BJ (cell line): ENCODE measurements at regions not wholly inside any gene's neighbourhood (a gene's known extent, or its start where the extent isn't known, plus 50 kb on each side); places are given as distances from the start of the nearest gene placed in this dataset.
A peak's percentile ranks its signal among the peaks of the same experiment; 100 is the strongest.

ENCODE experiments used
- CTCF ChIA-PET: fragments of 350-600 bp; formaldehyde crosslinking; extraction: SDS; loops from one replicate; lab custom pipeline; 2021; ENCODE audit warnings: antibody characterized with exemption, inconsistent platforms; lab: Yijun Ruan, JAX
- POLR2A ChIA-PET: fragments of 300-600 bp; sonication (Branson Sonifier 250); formaldehyde crosslinking; extraction: SDS; loops from one replicate; lab custom pipeline; 2021; ENCODE audit warnings: antibody characterized with exemption; lab: Charles Lee
- DNase-seq: peaks from one replicate; pipeline ENCODE4 v3.0.0-alpha.2; 2011; ENCODE audit warnings: low read depth
- H3K27me3 ChIP-seq: 2 replicates; pipeline ENCODE4 v1.6.0; 2011; ENCODE audit warnings: low read length; ENCODE audit not compliant: control insufficient read depth, insufficient read depth
- H3K36me3 ChIP-seq: 2 replicates; pipeline ENCODE4 v1.5.1; 2011; ENCODE audit warnings: low read length; ENCODE audit not compliant: control insufficient read depth, insufficient read depth
- H3K4me3 ChIP-seq: 2 replicates; pipeline ENCODE4 v1.5.1; 2011; ENCODE audit warnings: low read depth, mild to moderate bottlenecking, control low read depth, low read length
- CTCF ChIP-seq: IDR thresholded peaks from 2 replicates; pipeline ENCODE4 v1.5.1; 2011; ENCODE audit warnings: low read depth, mild to moderate bottlenecking, control low read depth, inconsistent platforms, low read length, moderate library complexity; ENCODE audit not compliant: insufficient read depth

GRCh38 chr6:40714576-40715564, 127.7 kb upstream of the LRFN2 start:
- Histone ChIP-seq H3K36me3 (no peaks in the 10 kb centered on the region), H3K4me3 (no peak overlapping the region), H3K27me3 (peaks cover 7% of the 10 kb centered on the region)
- no peak for DNase-seq
- ChIA-PET POLR2A (no interaction called here), CTCF (no interaction called here)
- no peak for TF ChIP-seq CTCF

- H3K4me3 ChIP-seq: no peak overlapping the region
- peaks cover 7% of the 10 kb centered on the region for H3K27me3 ChIP-seq
- POLR2A ChIA-PET: no interaction called here
- DNase-seq: no peak
- TF ChIP-seq CTCF: no peak
- H3K36me3 ChIP-seq: no peaks in the 10 kb centered on the region
- CTCF ChIA-PET: interaction anchor here (1.4 kb wide), 1 partner anchor 180 kb away, joined by 3 read pairs; no protein-coding TSS in a partner anchor
These were observed 127.0 kb upstream of the LRFN2 start for GRCh38 chr6:40714143-40714542.

GRCh38 chr6:40713002-40713719, 126.0 kb upstream of the LRFN2 start:
- TF ChIP-seq CTCF: peak; percentile 42
- POLR2A ChIA-PET: no interaction called here
- CTCF ChIA-PET: interaction anchor here (1.2 to 1.4 kb wide), 2 partner anchors 181 to 315 kb away, joined by 3 read pairs; no protein-coding TSS in a partner anchor
- Histone ChIP-seq H3K36me3 (no peaks in the 10 kb centered on the region), H3K4me3 (no peak overlapping the region), H3K27me3 (peaks cover 7% of the 10 kb centered on the region)
- no peak for DNase-seq

DNA sequence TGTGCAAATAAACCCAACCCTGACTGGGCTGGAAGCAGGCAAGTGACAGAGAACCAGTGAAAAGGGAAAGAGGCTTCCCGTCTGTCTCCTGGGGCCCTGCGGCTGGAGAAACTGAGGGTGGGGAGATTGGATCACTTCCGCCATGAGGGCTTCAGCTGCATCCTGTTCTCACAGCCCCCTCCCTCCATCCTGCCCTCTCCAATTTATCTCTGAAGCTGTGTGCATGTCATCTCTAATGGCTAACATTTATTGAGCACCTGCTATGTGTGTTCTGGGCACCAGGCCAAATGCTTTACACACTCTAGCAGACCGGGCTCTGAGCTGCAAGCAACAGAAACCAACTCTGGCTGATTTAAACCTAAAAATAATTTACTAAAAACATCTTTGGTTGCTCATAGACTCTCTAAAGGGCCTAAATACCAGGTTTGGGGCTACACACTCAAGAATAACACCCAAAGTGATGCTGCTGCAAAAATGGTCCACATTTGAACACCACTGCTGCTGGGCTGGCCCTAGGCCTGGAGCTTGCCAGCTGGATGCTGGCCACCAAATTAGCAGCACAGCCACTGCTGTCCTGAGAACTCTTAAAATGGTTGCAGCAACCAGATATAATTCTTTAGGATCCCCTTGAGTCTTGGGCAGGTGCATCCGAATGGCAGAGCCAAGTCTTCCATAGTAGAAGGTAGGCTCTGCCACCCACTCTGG, 123.6 kb upstream of the LRFN2 start:
- no peak for DNase-seq
- CTCF ChIA-PET: no interaction called here
- peaks cover 7% of the 10 kb centered on the region for H3K27me3 ChIP-seq
- no peak for TF ChIP-seq CTCF
- H3K36me3 ChIP-seq: no peaks in the 10 kb centered on the region
- POLR2A ChIA-PET: no interaction called here
- no peak overlapping the region for H3K4me3 ChIP-seq
